A549 (cell line): ENCODE measurements at regions not wholly inside any gene's neighbourhood (a gene's known extent, or its start where the extent isn't known, plus 50 kb on each side); places are given as distances from the start of the nearest gene placed in this dataset.

Source experiments
- small RNA-seq, 6 experiments: library from RNA; depleted of rRNA; stranded (forward); fragments of <200 nt; gene quantifications; one replicate each; pipeline ENCODE3, GENCODE V24; 2012

Small RNAs in the stretch of these regions (small RNA-seq; reads per million reads assigned to genes)
- gene RN7SL401P: 0 reads per million in 6 experiments
